OCI-LY7 (cell line): ENCODE measurements at regions not wholly inside any gene's neighbourhood (a gene's known extent, or its start where the extent isn't known, plus 50 kb on each side); places are given as distances from the start of the nearest gene placed in this dataset.

Experiments used
- EZH2phosphoT487 ChIP-seq: fragments of 200-600 bp; sonication (generic); IDR thresholded peaks from 2 replicates; pipeline ENCODE4 v1.6.1; 2018; ENCODE audit warnings: low read depth, borderline replicate concordance, mild to moderate bottlenecking, mixed run types, antibody characterized with exemption, low read length, moderate library complexity, mixed read lengths
- TF ChIP-seq, protein P1 (sequence below): fragments of 200-600 bp; sonication (generic); conservative IDR thresholded peaks from 2 replicates; pipeline ENCODE4 v1.5.1; 2014; ENCODE audit warnings: mild to moderate bottlenecking, antibody characterized with exemption, low read length, moderate library complexity, mixed read lengths

DNA sequence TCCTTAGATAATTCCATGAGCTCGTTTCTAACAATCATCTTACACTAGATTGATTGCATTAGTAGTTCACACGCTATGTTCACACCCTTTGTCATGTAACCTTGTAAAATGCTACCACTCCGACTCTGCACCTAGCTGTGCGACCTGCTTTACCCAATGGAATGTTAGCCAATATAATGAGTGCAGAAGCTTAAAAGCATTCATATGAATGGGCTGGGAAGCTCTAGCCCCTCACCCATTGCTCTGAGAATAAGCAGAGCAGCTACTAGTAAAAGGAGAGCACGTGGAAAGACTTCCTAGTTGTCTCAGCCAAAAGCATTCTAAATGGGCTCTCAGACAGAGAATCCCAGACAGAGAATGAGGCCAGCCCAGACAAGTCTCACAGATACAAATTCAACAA lies 410.6 kb upstream of the UBE2E2 start:
- TF ChIP-seq, protein P1, sequence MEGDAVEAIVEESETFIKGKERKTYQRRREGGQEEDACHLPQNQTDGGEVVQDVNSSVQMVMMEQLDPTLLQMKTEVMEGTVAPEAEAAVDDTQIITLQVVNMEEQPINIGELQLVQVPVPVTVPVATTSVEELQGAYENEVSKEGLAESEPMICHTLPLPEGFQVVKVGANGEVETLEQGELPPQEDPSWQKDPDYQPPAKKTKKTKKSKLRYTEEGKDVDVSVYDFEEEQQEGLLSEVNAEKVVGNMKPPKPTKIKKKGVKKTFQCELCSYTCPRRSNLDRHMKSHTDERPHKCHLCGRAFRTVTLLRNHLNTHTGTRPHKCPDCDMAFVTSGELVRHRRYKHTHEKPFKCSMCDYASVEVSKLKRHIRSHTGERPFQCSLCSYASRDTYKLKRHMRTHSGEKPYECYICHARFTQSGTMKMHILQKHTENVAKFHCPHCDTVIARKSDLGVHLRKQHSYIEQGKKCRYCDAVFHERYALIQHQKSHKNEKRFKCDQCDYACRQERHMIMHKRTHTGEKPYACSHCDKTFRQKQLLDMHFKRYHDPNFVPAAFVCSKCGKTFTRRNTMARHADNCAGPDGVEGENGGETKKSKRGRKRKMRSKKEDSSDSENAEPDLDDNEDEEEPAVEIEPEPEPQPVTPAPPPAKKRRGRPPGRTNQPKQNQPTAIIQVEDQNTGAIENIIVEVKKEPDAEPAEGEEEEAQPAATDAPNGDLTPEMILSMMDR: no peak
- TF ChIP-seq EZH2phosphoT487: no peak
